OCI-LY3 (cell line): ENCODE measurements at regions not wholly inside any gene's neighbourhood (a gene's known extent, or its start where the extent isn't known, plus 50 kb on each side); places are given as distances from the start of the nearest gene placed in this dataset.

ENCODE experiments used
- CTCF ChIP-seq: fragments of 200-600, 300-600 bp; sonication (generic); IDR thresholded peaks from 2 replicates; pipeline ENCODE4 v1.5.1; 2014; ENCODE audit warnings: antibody characterized with exemption, low read length, low read depth
- EZH2phosphoT487 ChIP-seq: fragments of 200-600 bp; shearing (Covaris generic); IDR thresholded peaks from 2 replicates; pipeline ENCODE4 v1.6.1; 2018; ENCODE audit warnings: antibody characterized with exemption, mixed run types, low read depth

GRCh38 chr2:226132323-226133215 is 667.1 kb downstream of the IRS1 start:
- TF ChIP-seq EZH2phosphoT487 (no peak), CTCF (no peak)
